Endothelial cell of umbilical vein (primary cell): ENCODE measurements at regions not wholly inside any gene's neighbourhood (a gene's known extent, or its start where the extent isn't known, plus 50 kb on each side); places are given as distances from the start of the nearest gene placed in this dataset.

ENCODE experiments used
- BruUV-seq: library from RNA; stranded (reverse); fragments of 400-500 nt; replicated peaks from 2 replicates; lab custom pipeline; 2021; lab: Mats Ljungman, UMichigan
- CTCF ChIA-PET: fragments of 300-600, 350-600 bp; sonication (Branson Sonifier 250); formaldehyde crosslinking; loops from one replicate; lab custom pipeline; 2021; ENCODE audit warnings: antibody characterized with exemption, inconsistent platforms; lab: Charles Lee
- POLR2A ChIA-PET: fragments of 300-600, 350-600 bp; sonication (Branson Sonifier 250); formaldehyde crosslinking; loops from one replicate; lab custom pipeline; 2021; ENCODE audit warnings: antibody characterized with exemption, inconsistent platforms; lab: Charles Lee
- DNase-seq: peaks from one replicate; pipeline ENCODE4 v3.0.0-alpha.2; 2011; ENCODE audit warnings: low read depth, low spot score
- FAIRE-seq: peaks from 2 replicates; lab custom pipeline; 2011; peaks lifted over from hg19 to GRCh38; lab: Jason Lieb, UNC
- H2AFZ ChIP-seq: 2 replicates; pipeline ENCODE4 v1.6.0; 2012; ENCODE audit warnings: low read depth, low read length, control low read depth, inconsistent platforms
- H3K27ac ChIP-seq: 2 replicates; pipeline ENCODE4 v1.5.1; 2011; ENCODE audit warnings: low read depth, mild to moderate bottlenecking, control low read depth, low read length, moderate library complexity; ENCODE audit not compliant: insufficient read depth
- H3K27me3 ChIP-seq, 2 experiments: 2 replicates each; pipeline versions ENCODE4 v1.6.0 to v1.6.1; 2011; ENCODE audit warnings: low read length in 2 of 2, mixed read lengths in 1 of 2; ENCODE audit not compliant: control insufficient read depth in 2 of 2, insufficient read depth in 2 of 2
- H3K36me3 ChIP-seq, 2 experiments: 2 replicates in 1 of 2; 3 replicates in 1 of 2; pipeline ENCODE4 v1.5.1; 2011; ENCODE audit warnings: low read length in 2 of 2, mild to moderate bottlenecking in 1 of 2, moderate library complexity in 1 of 2; ENCODE audit not compliant: control insufficient read depth in 2 of 2, insufficient read depth in 2 of 2; ENCODE audit errors: extremely low read depth in 1 of 2
- H3K4me1 ChIP-seq: 3 replicates; pipeline ENCODE4 v1.5.1; 2011; ENCODE audit warnings: mild to moderate bottlenecking, low read length; ENCODE audit not compliant: control insufficient read depth, insufficient read depth; ENCODE audit errors: extremely low read depth
- H3K4me2 ChIP-seq: 2 replicates; pipeline ENCODE4 v1.6.1; 2011; ENCODE audit warnings: low read length, control low read depth, mixed read lengths; ENCODE audit not compliant: insufficient read depth
- H3K4me3 ChIP-seq, 3 experiments: fragments of 200-600 bp in 1 of 3; sonication (generic), shearing (Covaris generic) in 1 of 3; replicated peaks in 1 of 3; 2 replicates each; pipeline ENCODE4 v1.5.1; 2011 to 2016; ENCODE audit warnings: control low read depth in 3 of 3, low read length in 3 of 3, mild to moderate bottlenecking in 2 of 3, inconsistent platforms in 1 of 3, low read depth in 1 of 3, moderate library complexity in 1 of 3; ENCODE audit not compliant: insufficient read depth in 1 of 3
- H3K79me2 ChIP-seq: 2 replicates; pipeline ENCODE4 v1.6.0; 2012; ENCODE audit warnings: low read length, inconsistent platforms; ENCODE audit not compliant: control insufficient read depth, insufficient read depth
- H3K9ac ChIP-seq: replicated peaks from 2 replicates; pipeline ENCODE3; 2011; ENCODE audit warnings: low read length, control low read depth; ENCODE audit not compliant: insufficient read depth; ENCODE audit errors: extremely low read depth
- H3K9me1 ChIP-seq: replicated peaks from 3 replicates; pipeline ENCODE4 v1.6.0; 2011; ENCODE audit warnings: mild to moderate bottlenecking, low read length; ENCODE audit not compliant: control insufficient read depth, insufficient read depth; ENCODE audit errors: extremely low read depth
- H3K9me3 ChIP-seq: replicated peaks from 2 replicates; pipeline ENCODE4 v1.5.1; 2012; ENCODE audit warnings: low read length, inconsistent platforms; ENCODE audit not compliant: control insufficient read depth, insufficient read depth
- H4K20me1 ChIP-seq: replicated peaks from 2 replicates; pipeline ENCODE3; 2011; ENCODE audit warnings: mild to moderate bottlenecking, low read length; ENCODE audit not compliant: control insufficient read depth, insufficient read depth; ENCODE audit errors: extremely low read depth
- CTCF ChIP-seq, 2 donors: IDR thresholded peaks; 1 replicate in 1 of 2; 2 replicates in 1 of 2; pipeline ENCODE4 v1.5.1; 2011; ENCODE audit warnings: low read length in 2 of 2, mild to moderate bottlenecking in 2 of 2, moderate library complexity in 2 of 2, control low read depth in 1 of 2, inconsistent platforms in 1 of 2, low read depth in 1 of 2; ENCODE audit not compliant: insufficient read depth in 1 of 2; ENCODE audit errors: extremely low read depth in 1 of 2
- EZH2 ChIP-seq: IDR thresholded peaks from 2 replicates; pipeline ENCODE4 v1.6.1; 2012; ENCODE audit warnings: borderline replicate concordance, low read depth, mild to moderate bottlenecking, moderate library complexity, low read length, inconsistent platforms; ENCODE audit not compliant: severe bottlenecking
- FOS ChIP-seq: IDR thresholded peaks from 2 replicates; pipeline ENCODE4 v1.6.1; 2011; ENCODE audit warnings: mild to moderate bottlenecking, low read length, moderate library complexity, borderline replicate concordance; ENCODE audit not compliant: insufficient read depth
- GATA2 ChIP-seq: IDR thresholded peaks from 2 replicates; pipeline ENCODE4 v1.7.0; 2011; ENCODE audit warnings: low read depth, mild to moderate bottlenecking, moderate library complexity, mixed read lengths, low read length; ENCODE audit not compliant: insufficient read length, insufficient read depth
- JUN ChIP-seq: IDR thresholded peaks from 2 replicates; pipeline ENCODE4 v1.6.1; 2011; ENCODE audit warnings: borderline replicate concordance, low read depth; ENCODE audit not compliant: insufficient read length, insufficient read depth
- MAX ChIP-seq: IDR thresholded peaks from 2 replicates; pipeline ENCODE4 v1.6.1; 2011; ENCODE audit not compliant: insufficient read depth, insufficient read length
- MYC ChIP-seq: IDR thresholded peaks from one replicate; pipeline ENCODE4 v1.6.1; 2011; ENCODE audit warnings: mild to moderate bottlenecking, low read depth, low read length
- POLR2A ChIP-seq: IDR thresholded peaks from 2 replicates; pipeline ENCODE4 v1.6.1; 2012; ENCODE audit warnings: low read depth, mild to moderate bottlenecking, control low read depth, low read length
- POLR2AphosphoS5 ChIP-seq: IDR thresholded peaks from 2 replicates; pipeline ENCODE4 v1.6.1; 2012; ENCODE audit warnings: low read depth, mild to moderate bottlenecking, control low read depth, low read length, moderate library complexity; ENCODE audit not compliant: insufficient read depth
- dilution Hi-C: fragments of 300-500 bp; cut with MboI; formaldehyde crosslinking; loops from one replicate; pipeline ENCODE4 v1.15.0; 2019; ENCODE audit warnings: low sequenced_read_pairs; ENCODE audit not compliant: extremely low pct_ligation_motif_present
- intact Hi-C: fragments of 100-400 bp; cut with micrococcal nuclease; formaldehyde crosslinking; loops from one replicate; pipeline ENCODE4 v1.10.0; 2022

- H3K27me3 ChIP-seq: peaks cover 0 to 3% of the 10 kb centered on the region in 2 experiments
- dilution Hi-C loops: no loop called here
- H3K4me3 ChIP-seq: no peak overlapping the region
- no peaks in the 10 kb centered on the region for H3K9me3 ChIP-seq
- POLR2A ChIA-PET: interaction anchor here (0.9 kb wide), 1 partner anchor 10 kb away, joined by 3 read pairs; no protein-coding TSS in a partner anchor
- no peak overlapping the region for H3K9ac ChIP-seq
- no TSS peak for BruUV-seq
- no peaks in the 10 kb centered on the region for H3K9me1 ChIP-seq
- no peak for TF ChIP-seq POLR2AphosphoS5
- no peak for TF ChIP-seq GATA2
- TF ChIP-seq POLR2A: no peak
- no peak for TF ChIP-seq MAX
- TF ChIP-seq CTCF (IDR thresholded peaks at IDR 0.05; ENCODE audit: extremely low read depth in 1 of 2, insufficient read depth in 1 of 2, low read depth in 1 of 2, low read length in 2 of 2): no peak
- no peak for TF ChIP-seq MYC
- TF ChIP-seq JUN: no peak
- TF ChIP-seq FOS: no peak
- TF ChIP-seq EZH2: no peak
- intact Hi-C loops: no loop called here
- H3K79me2 ChIP-seq: no peaks in the 10 kb centered on the region
- no peak overlapping the region for H3K4me2 ChIP-seq
- no peak overlapping the region for H3K27ac ChIP-seq
- H2AFZ ChIP-seq: no peak overlapping the region
- H3K4me1 ChIP-seq: no peaks in the 10 kb centered on the region
- H4K20me1 ChIP-seq: no peaks in the 10 kb centered on the region
- no peak for DNase-seq
- H3K36me3 ChIP-seq: no peaks in the 10 kb centered on the region
- CTCF ChIA-PET: interaction anchor here (0.7 to 2.2 kb wide), 4 partner anchors 9 to 49 kb away, joined by 3 to 9 read pairs (median 3); no protein-coding TSS in a partner anchor
- FAIRE-seq: no peak
These were observed 329.0 kb upstream of the AZI2 start for GRCh38 chr3:28677581-28677980.
